ENCODE measurements at regions not wholly inside any gene's neighbourhood (a gene's known extent, or its start where the extent isn't known, plus 50 kb on each side); places are given as distances from the start of the nearest gene placed in this dataset.
"Not testable (repeated sequence)": the region's sequence is repeated elsewhere in the genome, so short reads cannot be mapped to it uniquely, and the experiment has no call there.

- DNase-seq (ENCODE audit: low read depth), result no peak
These were observed 344.2 kb upstream of the SULF2 start for GRCh38 chr20:48129345-48129942.

- DNase-seq (ENCODE audit: low read depth), result no peak
These were observed 343.2 kb upstream of the SULF2 start for GRCh38 chr20:48128436-48128835.

- DNase-seq (ENCODE audit: low read depth), result not testable (repeated sequence)
These were observed 342.7 kb upstream of the SULF2 start for GRCh38 chr20:48127964-48128363.

- not testable (repeated sequence) for DNase-seq (ENCODE audit: low read depth)
These were observed 341.9 kb upstream of the SULF2 start for GRCh38 chr20:48127133-48127532.

- DNase-seq (ENCODE audit: low read depth), result no peak
These were observed 341.0 kb upstream of the SULF2 start for GRCh38 chr20:48126227-48126740.

- no peak for DNase-seq (ENCODE audit: low read depth)
These were observed 339.7 kb upstream of the SULF2 start for GRCh38 chr20:48124960-48125359.

- no peak for DNase-seq (ENCODE audit: low read depth)
These were observed 339.0 kb upstream of the SULF2 start for GRCh38 chr20:48124181-48124782.

GRCh38 chr20:48120120-48120519 lies 334.8 kb upstream of the SULF2 start:
- DNase-seq (ENCODE audit: low read depth), result no peak

- DNase-seq (ENCODE audit: low read depth), result not testable (repeated sequence)
These were observed 334.1 kb upstream of the SULF2 start for GRCh38 chr20:48119389-48119788.

- no peak for DNase-seq (ENCODE audit: low read depth)
These were observed 330.2 kb upstream of the SULF2 start for GRCh38 chr20:48115502-48115901.

- DNase-seq (ENCODE audit: low read depth), result no peak
These were observed 322.3 kb upstream of the SULF2 start for GRCh38 chr20:48107560-48107959.

GRCh38 chr20:48106428-48106827 lies 321.1 kb upstream of the SULF2 start:
- no peak for DNase-seq (ENCODE audit: low read depth)

GRCh38 chr20:48105526-48105925 lies 320.2 kb upstream of the SULF2 start:
- no peak for DNase-seq (ENCODE audit: low read depth)

- no peak for DNase-seq (ENCODE audit: low read depth)
These were observed 317.8 kb upstream of the SULF2 start for GRCh38 chr20:48102931-48103660.

- DNase-seq (ENCODE audit: low read depth), result no peak
These were observed 317.0 kb upstream of the SULF2 start for GRCh38 chr20:48102076-48102787.

- no peak for DNase-seq (ENCODE audit: low read depth)
These were observed 315.2 kb upstream of the SULF2 start for GRCh38 chr20:48100483-48100882.

GRCh38 chr20:48098866-48099265 lies 313.6 kb upstream of the SULF2 start:
- DNase-seq (ENCODE audit: low read depth), result no peak

- no peak for DNase-seq (ENCODE audit: low read depth)
These were observed 312.8 kb upstream of the SULF2 start for GRCh38 chr20:48098099-48098498.

GRCh38 chr20:48096957-48097890 lies 311.9 kb upstream of the SULF2 start:
- no peak for DNase-seq (ENCODE audit: low read depth)

GRCh38 chr20:48096212-48096875 lies 311.1 kb upstream of the SULF2 start:
- DNase-seq (ENCODE audit: low read depth), result no peak
